Upper lobe of left lung (tissue), 4 donors: ENCODE measurements at regions not wholly inside any gene's neighbourhood (a gene's known extent, or its start where the extent isn't known, plus 50 kb on each side); places are given as distances from the start of the nearest gene placed in this dataset.

Source experiments
- POLR2A ChIP-seq, 4 donors: fragments of 450-650 bp; IDR thresholded peaks; one replicate each; pipeline ENCODE4 v1.5.1; 2016 to 2017; ENCODE audit warnings: antibody characterized with exemption in 4 of 4, mild to moderate bottlenecking in 2 of 4
- POLR2AphosphoS5 ChIP-seq, 2 donors: sonication (generic); formaldehyde crosslinking; IDR thresholded peaks; one replicate each; pipeline ENCODE4 v1.5.1; 2017; ENCODE audit warnings: antibody characterized with exemption in 2 of 2
- TF ChIP-seq, protein P1 (sequence below), 6 experiments: fragments of 450-650 bp in 4 of 6; fragments of 200-600 bp in 2 of 6; sonication (generic) in 2 of 6; IDR thresholded peaks; one replicate each; pipeline ENCODE4 v1.5.1; 2016 to 2019; ENCODE audit warnings: antibody characterized with exemption in 6 of 6

DNA sequence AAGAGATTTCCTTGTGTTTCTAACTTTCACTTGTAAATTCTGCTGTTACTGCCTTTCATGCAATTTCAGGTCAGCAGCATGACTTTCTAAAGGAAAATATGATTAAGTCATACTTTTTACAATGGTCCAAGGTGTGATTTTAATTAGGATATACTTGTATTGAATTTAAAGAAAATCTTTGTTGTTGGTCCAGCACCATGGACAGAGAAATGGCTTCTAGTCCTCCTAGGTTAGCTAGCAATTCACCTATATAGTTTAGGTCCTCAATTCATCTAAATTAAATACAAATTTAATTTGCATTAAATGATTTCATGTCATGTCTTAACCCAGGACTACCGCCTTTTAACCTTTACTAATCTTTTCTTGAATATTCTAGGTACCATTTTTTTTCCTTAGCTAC, 304.9 kb upstream of the RPS6KA3 start:
- no peak for TF ChIP-seq POLR2A (IDR thresholded peaks at IDR 0.05)
- TF ChIP-seq, protein P1, sequence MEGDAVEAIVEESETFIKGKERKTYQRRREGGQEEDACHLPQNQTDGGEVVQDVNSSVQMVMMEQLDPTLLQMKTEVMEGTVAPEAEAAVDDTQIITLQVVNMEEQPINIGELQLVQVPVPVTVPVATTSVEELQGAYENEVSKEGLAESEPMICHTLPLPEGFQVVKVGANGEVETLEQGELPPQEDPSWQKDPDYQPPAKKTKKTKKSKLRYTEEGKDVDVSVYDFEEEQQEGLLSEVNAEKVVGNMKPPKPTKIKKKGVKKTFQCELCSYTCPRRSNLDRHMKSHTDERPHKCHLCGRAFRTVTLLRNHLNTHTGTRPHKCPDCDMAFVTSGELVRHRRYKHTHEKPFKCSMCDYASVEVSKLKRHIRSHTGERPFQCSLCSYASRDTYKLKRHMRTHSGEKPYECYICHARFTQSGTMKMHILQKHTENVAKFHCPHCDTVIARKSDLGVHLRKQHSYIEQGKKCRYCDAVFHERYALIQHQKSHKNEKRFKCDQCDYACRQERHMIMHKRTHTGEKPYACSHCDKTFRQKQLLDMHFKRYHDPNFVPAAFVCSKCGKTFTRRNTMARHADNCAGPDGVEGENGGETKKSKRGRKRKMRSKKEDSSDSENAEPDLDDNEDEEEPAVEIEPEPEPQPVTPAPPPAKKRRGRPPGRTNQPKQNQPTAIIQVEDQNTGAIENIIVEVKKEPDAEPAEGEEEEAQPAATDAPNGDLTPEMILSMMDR (IDR thresholded peaks at IDR 0.05), result no peak
- TF ChIP-seq POLR2AphosphoS5 (IDR thresholded peaks at IDR 0.05), result no peak
